ENCODE measurements at regions not wholly inside any gene's neighbourhood (a gene's known extent, or its start where the extent isn't known, plus 50 kb on each side); places are given as distances from the start of the nearest gene placed in this dataset.

GRCh38 chrX:9310616-9311015 lies 154.2 kb upstream of the TBL1X start:
- ChIA-PET CTCF (no interaction called here), POLR2A (ENCODE audit: unreplicated experiment) (no interaction called here)
- Histone ChIP-seq H3K4me1 (ENCODE audit: control insufficient read depth, insufficient read depth, low read length) (peaks cover 4% of the 10 kb centered on the region), H3K4ac (ENCODE audit: low read depth, low read length) (peak overlapping the region; percentile 97), H3K27me3 (ENCODE audit: control insufficient read depth, insufficient read depth, low read length) (no peaks in the 10 kb centered on the region), H3K23ac (ENCODE audit: low read depth, low read length) (no peak overlapping the region), H3K9me3 (ENCODE audit: control insufficient read depth, insufficient read depth, low read length) (no peaks in the 10 kb centered on the region; the same call in 1 of the 2 replicates), H3K4me3 (ENCODE audit: insufficient read depth, low read depth, low read length) (no peak overlapping the region), H4K5ac (ENCODE audit: low read depth, low read length) (peak overlapping the region; percentile 55), H2BK15ac (ENCODE audit: low read depth, low read length) (0 out of 3 replicates have a peak overlapping the region, but pooled peaks have one; percentile 84), H4K91ac (ENCODE audit: insufficient read depth, low read depth, low read length) (peak overlapping the region; percentile 97), H3K4me2 (ENCODE audit: low read depth, low read length) (peak overlapping the region; percentile 10; the same call in 1 of the 2 replicates), H3K9me1 (ENCODE audit: insufficient read depth, low read length) (no peaks in the 10 kb centered on the region), H3K79me1 (ENCODE audit: low read depth in 1 of 2, low read length in 2 of 2) (no peaks in the 10 kb centered on the region), H2BK20ac (ENCODE audit: low read depth, low read length) (peak overlapping the region; percentile 98), H4K8ac (ENCODE audit: low read depth in 2 of 2, low read length in 2 of 2) (peak overlapping the region; percentile 91), H3K36me3 (ENCODE audit: control insufficient read depth, insufficient read depth, low read length) (no peaks in the 10 kb centered on the region), H3K18ac (ENCODE audit: low read depth, low read length) (peak overlapping the region; percentile 49), H3K27ac (ENCODE audit: insufficient read depth, low read length) (peak overlapping the region; percentile 92), H2BK120ac (ENCODE audit: low read depth, low read length) (peak overlapping the region; percentile 99), H4K20me1 (ENCODE audit: insufficient read depth, low read length) (no peaks in the 10 kb centered on the region), H3K14ac (replicated peaks; ENCODE audit: low read depth, low read length) (peak overlapping the region; percentile 90), H3K56ac (ENCODE audit: extremely low read depth, insufficient read depth, low read length) (no peak overlapping the region), H2AK5ac (ENCODE audit: low read depth, low read length) (peak overlapping the region; percentile 86; the same call in 1 of the 2 replicates), H2BK5ac (ENCODE audit: low read depth, low read length, poor library complexity, severe bottlenecking) (peak overlapping the region; percentile 59), H3K9ac (ENCODE audit: low read depth, low read length) (no peak overlapping the region), H2AFZ (replicated peaks; ENCODE audit: low read length, poor library complexity) (no peak overlapping the region), H2AK9ac (replicated peaks; ENCODE audit: low read depth, low read length, poor library complexity) (no peak overlapping the region)
- dilution Hi-C loops (cut with HindIII; ENCODE audit: low sequenced_read_pairs, unreplicated experiment) (no loop called here), in situ Hi-C loops (cut with MboI; ENCODE audit: low sequenced_read_pairs) (no loop called here), intact Hi-C loops (cut with micrococcal nuclease) (no loop called here)
- no CpG with 5 or more reads among the region's 2 CpGs for WGBS, 2 experiments (ENCODE audit: extremely low coverage in 2 of 2, insufficient read length in 1 of 2)
- ATAC-seq (ENCODE audit: low read depth), result peak; percentile 81
- peak; percentile 18; the same call in 1 of the 2 replicates for TF ChIP-seq CEBPB (IDR thresholded peaks at IDR 0.05; ENCODE audit: low read depth, low read length)
- TF ChIP-seq USF2 (IDR thresholded peaks at IDR 0.05; ENCODE audit: low read depth, low read length), result no peak
- no TSS peak for BruUV-seq (replicated peaks)
- DNase-seq, result peak; percentile 70

Measured in IMR-90 (cell line).